SK-N-SH treated with all-trans-retinoic acid at 6 μM for 48 hours (cell line): ENCODE measurements at regions not wholly inside any gene's neighbourhood (a gene's known extent, or its start where the extent isn't known, plus 50 kb on each side); places are given as distances from the start of the nearest gene placed in this dataset.

ENCODE experiments used
- ATAC-seq: fragments of 200-7000 bp; cut with Tn5 transposase; 3 replicates; pipeline ENCODE4 v1.9.1; 2020; ENCODE audit warnings: mild to moderate bottlenecking, moderate library complexity
- ARNTL ChIP-seq: fragments of 450-650 bp; formaldehyde crosslinking; IDR thresholded peaks from 2 replicates; pipeline ENCODE4 v1.5.0; 2020; ENCODE audit warnings: low read depth, mild to moderate bottlenecking, moderate library complexity, borderline replicate concordance
- BACH2 ChIP-seq: fragments of 250-450 bp; sonication (Bioruptor Pico); IDR thresholded peaks from 2 replicates; pipeline ENCODE4 v1.9.0; 2021; ENCODE audit warnings: mild to moderate bottlenecking, borderline replicate concordance
- ESRRG ChIP-seq: fragments of 250-450 bp; sonication (Bioruptor Pico); IDR thresholded peaks from 2 replicates; pipeline ENCODE4 v1.6.1; 2021; ENCODE audit warnings: mild to moderate bottlenecking
- GLIS3 ChIP-seq: fragments of 250-450 bp; sonication (Bioruptor Pico); IDR thresholded peaks from 2 replicates; pipeline ENCODE4 v1.5.0; 2020; ENCODE audit warnings: mild to moderate bottlenecking, moderate library complexity
- ISL1 ChIP-seq: fragments of 250-450 bp; sonication (Bioruptor Pico); IDR thresholded peaks from 2 replicates; pipeline ENCODE4 v2.1.2; 2022; ENCODE audit warnings: mild to moderate bottlenecking, moderate library complexity
- OSR1 ChIP-seq: fragments of 250-450 bp; sonication (Bioruptor Pico); IDR thresholded peaks from 2 replicates; pipeline ENCODE4 v1.8.0; 2022; ENCODE audit warnings: moderate library complexity, mild to moderate bottlenecking, inconsistent platforms
- PPARA ChIP-seq: fragments of 250-450 bp; sonication (Bioruptor Pico); IDR thresholded peaks from 2 replicates; pipeline ENCODE4 v1.5.0; 2020; ENCODE audit warnings: mild to moderate bottlenecking, borderline replicate concordance
- RARB ChIP-seq: fragments of 250-450 bp; sonication (Bioruptor Pico); IDR thresholded peaks from 2 replicates; pipeline ENCODE4 v1.8.0; 2021; ENCODE audit warnings: mild to moderate bottlenecking, moderate library complexity
- SNAI2 ChIP-seq: fragments of 250-450 bp; sonication (Bioruptor Pico); IDR thresholded peaks from 2 replicates; pipeline ENCODE4 v1.5.0; 2020; ENCODE audit warnings: mild to moderate bottlenecking, moderate library complexity
- TCF4 ChIP-seq: fragments of 250-450 bp; sonication (Bioruptor Pico); IDR thresholded peaks from 2 replicates; pipeline ENCODE4 v1.8.0; 2021; ENCODE audit warnings: mild to moderate bottlenecking, moderate library complexity, borderline replicate concordance
- TOX ChIP-seq: fragments of 250-450 bp; sonication (Bioruptor Pico); IDR thresholded peaks from 2 replicates; pipeline ENCODE4 v1.8.0; 2021; ENCODE audit warnings: mild to moderate bottlenecking, moderate library complexity, borderline replicate concordance
- ZC3H10 ChIP-seq: fragments of 250-450 bp; sonication (Bioruptor Pico); IDR thresholded peaks from 2 replicates; pipeline ENCODE4 v1.5.1; 2021; ENCODE audit warnings: mild to moderate bottlenecking, moderate library complexity
- ZFP3 ChIP-seq: fragments of 250-450 bp; sonication (Bioruptor Pico); IDR thresholded peaks from 2 replicates; pipeline ENCODE4 v1.5.0; 2020; ENCODE audit warnings: mild to moderate bottlenecking, moderate library complexity
- ZFP30 ChIP-seq: fragments of 450-650 bp; formaldehyde crosslinking; IDR thresholded peaks from 2 replicates; pipeline ENCODE4 v1.5.0; 2022; ENCODE audit warnings: mild to moderate bottlenecking, moderate library complexity
- ZNF565 ChIP-seq: fragments of 450-650 bp; formaldehyde crosslinking; conservative IDR thresholded peaks from 2 replicates; pipeline ENCODE4 v1.5.0; 2020; ENCODE audit warnings: low read depth, mild to moderate bottlenecking, moderate library complexity
- ZNF70 ChIP-seq: fragments of 450-650 bp; formaldehyde crosslinking; IDR thresholded peaks from 2 replicates; pipeline ENCODE4 v1.5.0; 2020; ENCODE audit warnings: mild to moderate bottlenecking, moderate library complexity
- ZNF8 ChIP-seq: fragments of 450-650 bp; formaldehyde crosslinking; IDR thresholded peaks from 2 replicates; pipeline ENCODE4 v1.5.0; 2020; ENCODE audit warnings: mild to moderate bottlenecking, moderate library complexity
- TF ChIP-seq, protein P1 (sequence below): fragments of 250-450 bp; sonication (Bioruptor Pico); IDR thresholded peaks from 2 replicates; pipeline ENCODE4 v1.5.0; 2020; ENCODE audit warnings: mild to moderate bottlenecking, moderate library complexity
- TF ChIP-seq, protein P2 (sequence below): fragments of 250-450 bp; sonication (Bioruptor Pico); IDR thresholded peaks from 2 replicates; pipeline ENCODE4 v1.5.1; 2021; ENCODE audit warnings: mild to moderate bottlenecking, moderate library complexity
- TF ChIP-seq, protein P3 (sequence below): fragments of 250-450 bp; sonication (Bioruptor Pico); IDR thresholded peaks from 2 replicates; pipeline ENCODE4 v1.5.1; 2020; ENCODE audit warnings: low read depth, mild to moderate bottlenecking, moderate library complexity
- TF ChIP-seq, protein P4 (sequence below): fragments of 250-450 bp; sonication (Bioruptor Pico); IDR thresholded peaks from 2 replicates; pipeline ENCODE4 v1.8.0; 2021; ENCODE audit warnings: low read depth, mild to moderate bottlenecking, moderate library complexity, borderline replicate concordance
- TF ChIP-seq, protein P5 (sequence below): fragments of 250-450 bp; sonication (Bioruptor Pico); IDR thresholded peaks from 2 replicates; pipeline ENCODE4 v1.8.0; 2020; ENCODE audit warnings: mild to moderate bottlenecking, moderate library complexity, borderline replicate concordance

DNA sequence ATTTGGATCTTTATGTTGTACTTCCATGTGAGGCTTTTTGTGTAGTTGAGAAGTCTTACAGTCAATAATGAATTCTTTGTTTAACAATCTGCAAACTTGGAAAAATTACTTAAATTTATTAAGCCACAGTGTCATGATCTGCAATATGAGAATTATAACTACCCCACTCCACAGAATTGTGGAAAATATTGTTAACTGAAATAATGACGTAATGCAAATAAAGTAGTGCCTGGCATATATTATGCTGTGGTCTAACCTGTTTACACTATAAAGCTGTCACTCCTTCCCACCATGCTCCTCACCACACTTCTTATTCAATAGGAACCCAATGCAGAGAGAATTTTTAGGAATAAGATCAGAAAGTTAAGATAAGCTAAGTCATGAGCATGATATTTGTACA, 632.1 kb upstream of the GALNTL6 start (continued):
- TF ChIP-seq, protein P1, sequence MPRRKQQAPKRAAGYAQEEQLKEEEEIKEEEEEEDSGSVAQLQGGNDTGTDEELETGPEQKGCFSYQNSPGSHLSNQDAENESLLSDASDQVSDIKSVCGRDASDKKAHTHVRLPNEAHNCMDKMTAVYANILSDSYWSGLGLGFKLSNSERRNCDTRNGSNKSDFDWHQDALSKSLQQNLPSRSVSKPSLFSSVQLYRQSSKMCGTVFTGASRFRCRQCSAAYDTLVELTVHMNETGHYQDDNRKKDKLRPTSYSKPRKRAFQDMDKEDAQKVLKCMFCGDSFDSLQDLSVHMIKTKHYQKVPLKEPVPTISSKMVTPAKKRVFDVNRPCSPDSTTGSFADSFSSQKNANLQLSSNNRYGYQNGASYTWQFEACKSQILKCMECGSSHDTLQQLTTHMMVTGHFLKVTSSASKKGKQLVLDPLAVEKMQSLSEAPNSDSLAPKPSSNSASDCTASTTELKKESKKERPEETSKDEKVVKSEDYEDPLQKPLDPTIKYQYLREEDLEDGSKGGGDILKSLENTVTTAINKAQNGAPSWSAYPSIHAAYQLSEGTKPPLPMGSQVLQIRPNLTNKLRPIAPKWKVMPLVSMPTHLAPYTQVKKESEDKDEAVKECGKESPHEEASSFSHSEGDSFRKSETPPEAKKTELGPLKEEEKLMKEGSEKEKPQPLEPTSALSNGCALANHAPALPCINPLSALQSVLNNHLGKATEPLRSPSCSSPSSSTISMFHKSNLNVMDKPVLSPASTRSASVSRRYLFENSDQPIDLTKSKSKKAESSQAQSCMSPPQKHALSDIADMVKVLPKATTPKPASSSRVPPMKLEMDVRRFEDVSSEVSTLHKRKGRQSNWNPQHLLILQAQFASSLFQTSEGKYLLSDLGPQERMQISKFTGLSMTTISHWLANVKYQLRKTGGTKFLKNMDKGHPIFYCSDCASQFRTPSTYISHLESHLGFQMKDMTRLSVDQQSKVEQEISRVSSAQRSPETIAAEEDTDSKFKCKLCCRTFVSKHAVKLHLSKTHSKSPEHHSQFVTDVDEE: no peak
- TF ChIP-seq ZC3H10 (CRISPR knock-in tag) (no peak), ZNF8 (CRISPR knock-in tag) (no peak), ARNTL (CRISPR knock-in tag) (no peak), PPARA (no peak), TCF4 (no peak), ZNF70 (CRISPR knock-in tag) (no peak), OSR1 (CRISPR knock-in tag) (no peak), ISL1 (CRISPR knock-in tag) (no peak), ZFP30 (CRISPR knock-in tag) (no peak), GLIS3 (CRISPR knock-in tag) (no peak), ZNF565 (no peak)
- TF ChIP-seq, all 23 proteins: peak for 0

DNA sequence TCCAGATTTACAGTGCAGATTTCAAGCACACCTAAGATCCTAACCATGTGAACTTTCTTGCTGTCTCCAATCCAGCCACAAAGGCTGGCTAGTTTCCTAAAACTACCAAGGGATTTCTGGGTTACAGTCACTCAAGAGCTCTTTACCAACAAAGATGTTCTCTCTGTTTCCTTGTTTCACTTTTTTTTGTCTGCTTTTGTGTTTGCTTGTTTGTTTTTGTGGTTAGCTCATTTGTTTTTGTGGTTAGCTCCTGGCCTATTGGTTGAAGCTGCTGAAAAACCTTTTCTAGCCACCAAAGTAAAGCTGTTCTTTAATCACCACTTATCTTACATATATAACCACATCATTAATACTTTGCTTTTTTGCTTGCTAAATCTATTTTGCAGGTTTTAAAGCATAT, 642.5 kb upstream of the GALNTL6 start:
- no peak for ATAC-seq
- TF ChIP-seq ESRRG (CRISPR knock-in tag) (no peak), GLIS3 (CRISPR knock-in tag) (no peak), ZFP3 (no peak), OSR1 (CRISPR knock-in tag) (no peak), TOX (no peak), ZNF8 (CRISPR knock-in tag) (no peak), ZNF565 (no peak), PPARA (no peak)
- TF ChIP-seq, protein P2, sequence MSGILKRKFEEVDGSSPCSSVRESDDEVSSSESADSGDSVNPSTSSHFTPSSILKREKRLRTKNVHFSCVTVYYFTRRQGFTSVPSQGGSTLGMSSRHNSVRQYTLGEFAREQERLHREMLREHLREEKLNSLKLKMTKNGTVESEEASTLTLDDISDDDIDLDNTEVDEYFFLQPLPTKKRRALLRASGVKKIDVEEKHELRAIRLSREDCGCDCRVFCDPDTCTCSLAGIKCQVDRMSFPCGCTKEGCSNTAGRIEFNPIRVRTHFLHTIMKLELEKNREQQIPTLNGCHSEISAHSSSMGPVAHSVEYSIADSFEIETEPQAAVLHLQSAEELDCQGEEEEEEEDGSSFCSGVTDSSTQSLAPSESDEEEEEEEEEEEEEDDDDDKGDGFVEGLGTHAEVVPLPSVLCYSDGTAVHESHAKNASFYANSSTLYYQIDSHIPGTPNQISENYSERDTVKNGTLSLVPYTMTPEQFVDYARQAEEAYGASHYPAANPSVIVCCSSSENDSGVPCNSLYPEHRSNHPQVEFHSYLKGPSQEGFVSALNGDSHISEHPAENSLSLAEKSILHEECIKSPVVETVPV (CRISPR knock-in tag): no peak
- TF ChIP-seq, protein P1: no peak

DNA sequence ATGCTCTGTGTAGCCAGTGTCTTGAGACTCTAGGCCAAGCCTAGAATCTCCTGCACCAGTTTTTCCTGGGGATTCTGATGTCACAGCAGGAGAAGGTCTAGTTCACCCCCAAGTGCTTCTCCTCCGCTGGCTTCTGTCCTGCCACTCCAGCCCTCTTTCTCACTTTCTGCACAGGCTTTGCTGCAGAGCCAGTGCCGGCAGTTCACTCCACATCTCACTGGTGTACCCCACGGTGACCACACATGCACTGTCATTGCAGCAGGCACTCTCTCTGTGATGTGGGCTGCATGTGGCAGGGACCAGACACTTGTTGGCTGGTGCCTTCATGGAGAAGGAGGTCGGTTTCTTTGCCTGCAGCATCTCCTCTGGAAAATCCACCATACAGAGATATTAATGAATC, 643.8 kb upstream of the GALNTL6 start:
- TF ChIP-seq ZNF8 (CRISPR knock-in tag) (no peak), TOX (no peak), BACH2 (CRISPR knock-in tag) (no peak), GLIS3 (CRISPR knock-in tag) (no peak), ISL1 (CRISPR knock-in tag) (no peak)
- TF ChIP-seq, protein P3, sequence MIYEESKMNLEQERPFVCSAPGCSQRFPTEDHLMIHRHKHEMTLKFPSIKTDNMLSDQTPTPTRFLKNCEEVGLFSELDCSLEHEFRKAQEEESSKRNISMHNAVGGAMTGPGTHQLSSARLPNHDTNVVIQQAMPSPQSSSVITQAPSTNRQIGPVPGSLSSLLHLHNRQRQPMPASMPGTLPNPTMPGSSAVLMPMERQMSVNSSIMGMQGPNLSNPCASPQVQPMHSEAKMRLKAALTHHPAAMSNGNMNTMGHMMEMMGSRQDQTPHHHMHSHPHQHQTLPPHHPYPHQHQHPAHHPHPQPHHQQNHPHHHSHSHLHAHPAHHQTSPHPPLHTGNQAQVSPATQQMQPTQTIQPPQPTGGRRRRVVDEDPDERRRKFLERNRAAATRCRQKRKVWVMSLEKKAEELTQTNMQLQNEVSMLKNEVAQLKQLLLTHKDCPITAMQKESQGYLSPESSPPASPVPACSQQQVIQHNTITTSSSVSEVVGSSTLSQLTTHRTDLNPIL (CRISPR knock-in tag): no peak
- no peak for ATAC-seq

DNA sequence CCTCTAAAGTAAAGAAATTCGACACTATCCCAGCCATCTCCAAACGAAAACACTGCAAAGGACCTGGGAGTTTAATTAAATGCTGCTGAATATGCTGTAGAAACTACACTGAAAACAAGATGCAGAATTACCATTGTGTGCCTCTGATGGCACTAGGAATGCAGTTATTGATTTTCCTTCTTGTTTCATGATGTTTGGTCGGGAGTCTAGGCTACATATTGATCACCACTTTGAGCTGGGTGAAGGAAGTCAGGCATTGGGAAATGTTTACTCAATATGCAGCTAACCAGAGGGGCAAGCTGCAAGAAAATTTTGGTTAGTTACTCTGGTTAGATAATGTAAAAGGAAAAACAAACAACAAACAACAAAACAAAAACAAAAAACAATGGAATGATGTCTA, 650.7 kb upstream of the GALNTL6 start:
- ATAC-seq: no peak
- TF ChIP-seq GLIS3 (CRISPR knock-in tag) (no peak), SNAI2 (CRISPR knock-in tag) (no peak), BACH2 (CRISPR knock-in tag) (no peak), ZC3H10 (CRISPR knock-in tag) (no peak), TCF4 (no peak), RARB (CRISPR knock-in tag) (no peak), OSR1 (CRISPR knock-in tag) (no peak), ZNF70 (CRISPR knock-in tag) (no peak)
- TF ChIP-seq, protein P4, sequence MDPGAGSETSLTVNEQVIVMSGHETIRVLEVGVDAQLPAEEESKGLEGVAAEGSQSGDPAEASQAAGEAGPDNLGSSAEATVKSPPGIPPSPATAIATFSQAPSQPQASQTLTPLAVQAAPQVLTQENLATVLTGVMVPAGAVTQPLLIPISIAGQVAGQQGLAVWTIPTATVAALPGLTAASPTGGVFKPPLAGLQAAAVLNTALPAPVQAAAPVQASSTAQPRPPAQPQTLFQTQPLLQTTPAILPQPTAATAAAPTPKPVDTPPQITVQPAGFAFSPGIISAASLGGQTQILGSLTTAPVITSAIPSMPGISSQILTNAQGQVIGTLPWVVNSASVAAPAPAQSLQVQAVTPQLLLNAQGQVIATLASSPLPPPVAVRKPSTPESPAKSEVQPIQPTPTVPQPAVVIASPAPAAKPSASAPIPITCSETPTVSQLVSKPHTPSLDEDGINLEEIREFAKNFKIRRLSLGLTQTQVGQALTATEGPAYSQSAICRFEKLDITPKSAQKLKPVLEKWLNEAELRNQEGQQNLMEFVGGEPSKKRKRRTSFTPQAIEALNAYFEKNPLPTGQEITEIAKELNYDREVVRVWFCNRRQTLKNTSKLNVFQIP (CRISPR knock-in tag): no peak
- TF ChIP-seq, protein P5, sequence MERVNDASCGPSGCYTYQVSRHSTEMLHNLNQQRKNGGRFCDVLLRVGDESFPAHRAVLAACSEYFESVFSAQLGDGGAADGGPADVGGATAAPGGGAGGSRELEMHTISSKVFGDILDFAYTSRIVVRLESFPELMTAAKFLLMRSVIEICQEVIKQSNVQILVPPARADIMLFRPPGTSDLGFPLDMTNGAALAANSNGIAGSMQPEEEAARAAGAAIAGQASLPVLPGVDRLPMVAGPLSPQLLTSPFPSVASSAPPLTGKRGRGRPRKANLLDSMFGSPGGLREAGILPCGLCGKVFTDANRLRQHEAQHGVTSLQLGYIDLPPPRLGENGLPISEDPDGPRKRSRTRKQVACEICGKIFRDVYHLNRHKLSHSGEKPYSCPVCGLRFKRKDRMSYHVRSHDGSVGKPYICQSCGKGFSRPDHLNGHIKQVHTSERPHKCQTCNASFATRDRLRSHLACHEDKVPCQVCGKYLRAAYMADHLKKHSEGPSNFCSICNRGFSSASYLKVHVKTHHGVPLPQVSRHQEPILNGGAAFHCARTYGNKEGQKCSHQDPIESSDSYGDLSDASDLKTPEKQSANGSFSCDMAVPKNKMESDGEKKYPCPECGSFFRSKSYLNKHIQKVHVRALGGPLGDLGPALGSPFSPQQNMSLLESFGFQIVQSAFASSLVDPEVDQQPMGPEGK (CRISPR knock-in tag): no peak
